ENCODE measurements at regions not wholly inside any gene's neighbourhood (a gene's known extent, or its start where the extent isn't known, plus 50 kb on each side); places are given as distances from the start of the nearest gene placed in this dataset.
A peak's percentile ranks its signal among the peaks of the same experiment; 100 is the strongest.

GRCh38 chr7:81284576-81284975 lies 365.7 kb upstream of the SEMA3C start:
- H3K4me3 ChIP-seq (ENCODE audit: low read length), result no peak overlapping the region
- DNase-seq (ENCODE audit: low read depth), result peak; percentile 37
- TF ChIP-seq, protein P1, sequence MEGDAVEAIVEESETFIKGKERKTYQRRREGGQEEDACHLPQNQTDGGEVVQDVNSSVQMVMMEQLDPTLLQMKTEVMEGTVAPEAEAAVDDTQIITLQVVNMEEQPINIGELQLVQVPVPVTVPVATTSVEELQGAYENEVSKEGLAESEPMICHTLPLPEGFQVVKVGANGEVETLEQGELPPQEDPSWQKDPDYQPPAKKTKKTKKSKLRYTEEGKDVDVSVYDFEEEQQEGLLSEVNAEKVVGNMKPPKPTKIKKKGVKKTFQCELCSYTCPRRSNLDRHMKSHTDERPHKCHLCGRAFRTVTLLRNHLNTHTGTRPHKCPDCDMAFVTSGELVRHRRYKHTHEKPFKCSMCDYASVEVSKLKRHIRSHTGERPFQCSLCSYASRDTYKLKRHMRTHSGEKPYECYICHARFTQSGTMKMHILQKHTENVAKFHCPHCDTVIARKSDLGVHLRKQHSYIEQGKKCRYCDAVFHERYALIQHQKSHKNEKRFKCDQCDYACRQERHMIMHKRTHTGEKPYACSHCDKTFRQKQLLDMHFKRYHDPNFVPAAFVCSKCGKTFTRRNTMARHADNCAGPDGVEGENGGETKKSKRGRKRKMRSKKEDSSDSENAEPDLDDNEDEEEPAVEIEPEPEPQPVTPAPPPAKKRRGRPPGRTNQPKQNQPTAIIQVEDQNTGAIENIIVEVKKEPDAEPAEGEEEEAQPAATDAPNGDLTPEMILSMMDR (conservative IDR thresholded peaks at IDR 0.05; ENCODE audit: low read length), result no peak

DNA sequence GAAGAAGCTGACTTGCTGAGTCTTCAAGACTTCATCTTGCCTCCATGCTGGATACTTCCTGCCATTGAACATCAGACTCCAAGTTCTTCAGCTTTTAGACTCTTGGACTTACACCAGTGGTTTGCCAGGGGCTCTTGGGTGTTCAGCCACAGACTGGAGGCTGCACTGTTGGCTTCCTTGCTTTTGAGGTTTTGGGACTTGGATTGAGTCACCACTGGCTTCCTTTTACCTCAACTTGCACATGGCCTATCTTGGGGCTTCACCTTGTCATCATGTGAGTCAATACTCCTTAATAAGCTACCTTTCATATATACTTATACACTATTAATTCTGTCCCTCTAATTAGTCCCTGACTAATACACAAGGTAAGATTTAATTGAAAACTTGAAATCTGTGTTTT lies 361.7 kb upstream of the SEMA3C start:
- no peak overlapping the region for H3K4me3 ChIP-seq (ENCODE audit: low read length)
- no peak for DNase-seq (ENCODE audit: low read depth)
- TF ChIP-seq, protein P1 (conservative IDR thresholded peaks at IDR 0.05; ENCODE audit: low read length), result no peak

- H3K4me3 ChIP-seq (ENCODE audit: low read length), result no peak overlapping the region
- DNase-seq (ENCODE audit: low read depth), result no peak
- TF ChIP-seq, protein P1 (conservative IDR thresholded peaks at IDR 0.05; ENCODE audit: low read length), result no peak
These were observed 358.8 kb upstream of the SEMA3C start for GRCh38 chr7:81277691-81278090.

- TF ChIP-seq, protein P1 (conservative IDR thresholded peaks at IDR 0.05; ENCODE audit: low read length), result no peak
- H3K4me3 ChIP-seq (ENCODE audit: low read length), result no peak overlapping the region
- no peak for DNase-seq (ENCODE audit: low read depth)
These were observed 354.9 kb upstream of the SEMA3C start for GRCh38 chr7:81273601-81274397.

DNA sequence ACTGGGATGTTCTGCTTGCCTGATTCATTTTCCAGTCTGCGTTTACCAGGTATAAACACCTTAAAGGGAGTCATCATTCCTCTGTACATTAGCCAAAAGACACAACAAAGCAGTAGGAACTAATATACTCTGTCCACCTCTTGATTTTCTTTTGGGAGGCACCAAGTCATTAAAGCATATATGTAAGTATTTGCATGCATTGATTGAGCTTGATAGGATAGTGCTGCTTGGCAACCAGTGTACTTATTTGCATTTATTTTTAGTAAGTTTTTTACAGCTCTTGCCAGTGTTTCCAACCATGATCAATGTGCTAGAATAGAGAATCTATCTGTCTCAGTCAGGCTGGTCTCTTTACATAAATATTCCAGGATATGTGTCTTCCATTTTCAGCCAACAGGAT lies 353.3 kb upstream of the SEMA3C start:
- TF ChIP-seq, protein P1 (conservative IDR thresholded peaks at IDR 0.05; ENCODE audit: low read length), result no peak
- no peak for DNase-seq (ENCODE audit: low read depth)
- H3K4me3 ChIP-seq (ENCODE audit: low read length), result no peak overlapping the region

DNA sequence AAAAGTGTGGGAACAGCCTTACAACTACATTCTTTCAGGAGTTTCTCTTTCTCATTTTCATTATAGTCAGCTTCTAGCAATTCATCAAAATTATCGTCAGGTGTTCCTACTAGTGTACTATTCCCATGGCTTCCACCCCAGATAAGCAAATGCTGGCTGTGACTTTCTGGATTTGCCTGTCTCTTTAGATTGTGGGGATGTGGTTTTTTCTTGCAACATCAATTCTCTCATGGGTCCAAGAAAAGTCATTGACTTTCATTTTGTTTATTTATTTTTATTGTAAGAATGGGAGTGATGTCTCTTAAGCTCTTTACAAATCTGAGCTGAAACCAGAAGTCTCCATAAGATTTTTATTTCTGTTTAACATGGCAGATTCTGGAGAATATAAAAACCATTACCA lies 349.7 kb upstream of the SEMA3C start:
- TF ChIP-seq, protein P1 (conservative IDR thresholded peaks at IDR 0.05; ENCODE audit: low read length), result no peak
- peak; percentile 17 for DNase-seq (ENCODE audit: low read depth)

DNA sequence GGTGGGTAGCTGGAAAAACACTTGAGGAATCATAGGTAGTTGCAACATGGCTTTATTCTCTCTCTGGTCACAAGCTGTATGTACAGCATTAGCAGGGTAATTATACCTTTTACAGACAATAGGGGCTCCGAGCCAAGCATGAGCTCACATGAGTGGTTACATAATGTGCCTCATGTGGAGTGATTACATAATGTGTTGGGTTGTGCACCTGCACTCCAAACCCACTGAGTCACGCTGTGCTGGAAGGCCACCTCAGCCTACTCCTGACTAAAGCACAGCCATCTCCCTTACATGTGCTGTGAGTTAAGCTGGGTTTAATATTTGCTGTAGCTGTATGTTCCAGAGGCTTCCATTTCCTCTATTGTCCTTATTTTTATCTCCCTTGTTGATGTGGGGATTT lies 348.7 kb upstream of the SEMA3C start:
- TF ChIP-seq, protein P1 (conservative IDR thresholded peaks at IDR 0.05; ENCODE audit: low read length), result no peak
- DNase-seq (ENCODE audit: low read depth), result peak; percentile 31

More for the DNA sequence above, 349.7 kb upstream of the SEMA3C start:
- no peak overlapping the region for H3K4me3 ChIP-seq (ENCODE audit: low read length)

More for the DNA sequence above, 348.7 kb upstream of the SEMA3C start:
- no peak overlapping the region for H3K4me3 ChIP-seq (ENCODE audit: low read length)

All from AG10803 (cell line).